Neuronal stem cell (in vitro differentiated cells): ENCODE measurements at regions not wholly inside any gene's neighbourhood (a gene's known extent, or its start where the extent isn't known, plus 50 kb on each side); places are given as distances from the start of the nearest gene placed in this dataset.
A peak's percentile ranks its signal among the peaks of the same experiment; 100 is the strongest.

Experiments used
- DNase-seq: peaks from one replicate; pipeline ENCODE4 v3.0.0-alpha.2; 2013; ENCODE audit warnings: low spot score
- H2AFZ ChIP-seq: one replicate; pipeline ENCODE4 v1.6.1; 2013; ENCODE audit warnings: mild to moderate bottlenecking, low read length, inconsistent platforms
- H2AK5ac ChIP-seq: 2 replicates; pipeline ENCODE4 v1.6.1; 2013; ENCODE audit warnings: low read depth, mild to moderate bottlenecking, inconsistent platforms, low read length, moderate library complexity, mixed read lengths
- H2BK120ac ChIP-seq: 2 replicates; pipeline ENCODE4 v1.6.1; 2013; ENCODE audit warnings: low read depth, mild to moderate bottlenecking, inconsistent platforms, low read length, moderate library complexity, mixed read lengths
- H2BK12ac ChIP-seq: one replicate; pipeline ENCODE4 v1.6.1; 2013; ENCODE audit warnings: low read length, inconsistent platforms
- H2BK15ac ChIP-seq: 2 replicates; pipeline ENCODE4 v1.6.1; 2013; ENCODE audit warnings: mild to moderate bottlenecking, low read length, inconsistent platforms, mixed read lengths
- H2BK5ac ChIP-seq: one replicate; pipeline ENCODE4 v1.6.1; 2013; ENCODE audit warnings: inconsistent platforms, mild to moderate bottlenecking, low read length, moderate library complexity
- H3K14ac ChIP-seq: one replicate; pipeline ENCODE4 v1.6.1; 2013; ENCODE audit warnings: low read length, inconsistent platforms
- H3K18ac ChIP-seq: 2 replicates; pipeline ENCODE4 v1.6.1; 2013; ENCODE audit warnings: low read length, inconsistent platforms
- H3K23ac ChIP-seq: 2 replicates; pipeline ENCODE4 v1.6.1; 2013; ENCODE audit warnings: low read depth, mild to moderate bottlenecking, mixed read lengths, low read length, inconsistent platforms; ENCODE audit not compliant: poor library complexity
- H3K27ac ChIP-seq: replicated peaks from 3 replicates; pipeline ENCODE4 v1.5.1; 2013; ENCODE audit warnings: low read length, inconsistent platforms
- H3K27me3 ChIP-seq, 3 experiments: 2 replicates each; pipeline ENCODE4 v1.6.1; 2013; ENCODE audit warnings: low read length in 3 of 3, mild to moderate bottlenecking in 2 of 3, inconsistent platforms in 1 of 3, low read depth in 1 of 3, mixed read lengths in 1 of 3, moderate library complexity in 1 of 3; ENCODE audit not compliant: control insufficient read depth in 3 of 3, insufficient read depth in 3 of 3
- H3K36me3 ChIP-seq, 2 donors: replicated peaks in 1 of 2; 2 replicates each; pipeline ENCODE4 v1.6.1; 2013; ENCODE audit warnings: low read length in 2 of 2; ENCODE audit not compliant: control insufficient read depth in 2 of 2, insufficient read depth in 2 of 2
- H3K4ac ChIP-seq: 2 replicates; pipeline ENCODE4 v1.6.1; 2013; ENCODE audit warnings: inconsistent platforms, mild to moderate bottlenecking, low read length, moderate library complexity
- H3K4me1 ChIP-seq, 2 donors: 1 replicate in 1 of 2; 2 replicates in 1 of 2; pipeline ENCODE4 v1.6.1; 2013; ENCODE audit warnings: low read length in 2 of 2, low read depth in 1 of 2; ENCODE audit not compliant: control insufficient read depth in 2 of 2, insufficient read depth in 1 of 2
- H3K4me2 ChIP-seq: one replicate; pipeline ENCODE4 v1.6.1; 2013; ENCODE audit warnings: mild to moderate bottlenecking, low read length, inconsistent platforms; ENCODE audit not compliant: insufficient read depth, poor library complexity, severe bottlenecking
- H3K4me3 ChIP-seq, 2 donors: 2 replicates each; pipeline ENCODE4 v1.5.1; 2013; ENCODE audit warnings: low read length in 2 of 2, mild to moderate bottlenecking in 2 of 2, inconsistent platforms in 1 of 2, moderate library complexity in 1 of 2
- H3K79me1 ChIP-seq: one replicate; pipeline ENCODE4 v1.6.1; 2013; ENCODE audit warnings: low read depth, mild to moderate bottlenecking, inconsistent platforms, low read length, moderate library complexity
- H3K9ac ChIP-seq: one replicate; pipeline ENCODE4 v1.6.1; 2013; ENCODE audit warnings: mild to moderate bottlenecking, low read depth, low read length, inconsistent platforms; ENCODE audit not compliant: poor library complexity
- H3K9me3 ChIP-seq, 2 donors: replicated peaks in 1 of 2; 2 replicates each; pipeline versions ENCODE3 to v1.6.1; 2013; ENCODE audit warnings: low read length in 2 of 2, mild to moderate bottlenecking in 2 of 2, inconsistent platforms in 1 of 2, low read depth in 1 of 2, mixed read lengths in 1 of 2, moderate library complexity in 1 of 2; ENCODE audit not compliant: control insufficient read depth in 2 of 2, insufficient read depth in 1 of 2
- H4K8ac ChIP-seq: one replicate; pipeline ENCODE4 v1.6.1; 2013; ENCODE audit warnings: low read depth, mild to moderate bottlenecking, inconsistent platforms, low read length, moderate library complexity
- H4K91ac ChIP-seq: one replicate; pipeline ENCODE4 v1.6.1; 2013; ENCODE audit warnings: low read length, low read depth, mild to moderate bottlenecking, inconsistent platforms; ENCODE audit not compliant: poor library complexity
- WGBS, 2 donors: extraction: QIAGEN DNeasy Blood & Tissue Kit; methylation state at CpG; one replicate each; pipeline ENCODE4 v1.1.7; 2013; ENCODE audit warnings: missing lambda C conversion rate in 2 of 2, mixed read lengths in 1 of 2; ENCODE audit not compliant: insufficient read length in 2 of 2, insufficient replicate concordance in 1 of 2; ENCODE audit errors: extremely low coverage in 2 of 2; 5-methylcytosine and 5-hydroxymethylcytosine counted together

GRCh38 chr3:82088749-82089148 is 327.3 kb upstream of the GBE1 start:
- H2BK5ac ChIP-seq = no peak overlapping the region
- WGBS, 2 donors = no CpG with 5 or more reads among the region's 3 CpGs
- no peak overlapping the region for H2AK5ac ChIP-seq

GRCh38 chr3:82087958-82088357 is 326.5 kb upstream of the GBE1 start:
- Histone ChIP-seq H2AK5ac (no peak overlapping the region), H3K36me3 (no peaks in the 10 kb centered on the region), H3K18ac (no peak overlapping the region), H2BK15ac (no peak overlapping the region), H3K4me3 (no peak overlapping the region), H3K9ac (no peak overlapping the region), H4K91ac (no peak overlapping the region), H2BK12ac (no peak overlapping the region), H3K14ac (no peak overlapping the region), H3K27me3 (no peaks in the 10 kb centered on the region), H2BK120ac (no peak overlapping the region), H3K4ac (no peak overlapping the region), H2BK5ac (no peak overlapping the region), H3K23ac (no peak overlapping the region), H3K9me3 (no peaks in the 10 kb centered on the region), H3K4me2 (no peak overlapping the region), H3K79me1 (no peaks in the 10 kb centered on the region), H3K27ac (no peak overlapping the region), H4K8ac (no peak overlapping the region), H3K4me1 (peaks cover 4 to 6% of the 10 kb centered on the region in 2 donors), H2AFZ (peak overlapping the region; percentile 49)
- DNase-seq = no peak
- WGBS, 2 donors = no CpG with 5 or more reads among the region's 2 CpGs

More at GRCh38 chr3:82088749-82089148, 327.3 kb upstream of the GBE1 start:
- Histone ChIP-seq H2AFZ (peak overlapping the region; percentile 11), H3K4me2 (no peak overlapping the region), H2BK15ac (no peak overlapping the region), H3K36me3 (no peaks in the 10 kb centered on the region), H3K4ac (no peak overlapping the region), H3K18ac (no peak overlapping the region), H3K23ac (no peak overlapping the region), H3K4me1 (peaks cover 4 to 6% of the 10 kb centered on the region in 2 donors), H3K27ac (no peak overlapping the region), H3K9me3 (no peaks in the 10 kb centered on the region), H3K14ac (no peak overlapping the region), H3K4me3 (no peak overlapping the region), H4K91ac (no peak overlapping the region), H3K79me1 (no peaks in the 10 kb centered on the region), H4K8ac (no peak overlapping the region), H3K27me3 (no peaks in the 10 kb centered on the region), H2BK12ac (no peak overlapping the region), H3K9ac (no peak overlapping the region), H2BK120ac (no peak overlapping the region)
- DNase-seq = no peak

GRCh38 chr3:82085851-82086475 is 324.5 kb upstream of the GBE1 start:
- no peak overlapping the region for H2AK5ac ChIP-seq
- no peak overlapping the region for H3K9ac ChIP-seq
- H3K23ac ChIP-seq = no peak overlapping the region
- DNase-seq = no peak
- no peaks in the 10 kb centered on the region for H3K36me3 ChIP-seq
- no peak overlapping the region for H4K91ac ChIP-seq
- H3K4me2 ChIP-seq = no peak overlapping the region
- H2BK120ac ChIP-seq = no peak overlapping the region
- H3K14ac ChIP-seq = no peak overlapping the region
- peak overlapping the region; percentile 49 for H2AFZ ChIP-seq
- H3K27me3 ChIP-seq = no peaks in the 10 kb centered on the region
- H3K4me1 ChIP-seq = peaks cover 4 to 6% of the 10 kb centered on the region in 2 donors
- WGBS, 2 donors = no CpG with 5 or more reads among the region's 5 CpGs
- no peak overlapping the region for H3K27ac ChIP-seq
- H2BK5ac ChIP-seq = no peak overlapping the region
- no peaks in the 10 kb centered on the region for H3K79me1 ChIP-seq
- no peak overlapping the region for H3K4ac ChIP-seq
- H3K4me3 ChIP-seq = no peak overlapping the region
- H2BK12ac ChIP-seq = no peak overlapping the region
- H3K9me3 ChIP-seq = no peaks in the 10 kb centered on the region
- no peak overlapping the region for H3K18ac ChIP-seq
- H4K8ac ChIP-seq = no peak overlapping the region
- H2BK15ac ChIP-seq = no peak overlapping the region

- no peak overlapping the region for H3K9ac ChIP-seq
- DNase-seq = no peak
- H2AFZ ChIP-seq = peak overlapping the region; percentile 68
- no peaks in the 10 kb centered on the region for H3K36me3 ChIP-seq
- peaks cover 4 to 6% of the 10 kb centered on the region in 2 donors for H3K4me1 ChIP-seq
- no peak overlapping the region for H4K8ac ChIP-seq
- H2BK120ac ChIP-seq = no peak overlapping the region
- no peak overlapping the region for H3K4me2 ChIP-seq
- no peaks in the 10 kb centered on the region for H3K79me1 ChIP-seq
- no peak overlapping the region for H3K18ac ChIP-seq
- no peak overlapping the region for H2BK15ac ChIP-seq
- no peak overlapping the region for H2AK5ac ChIP-seq
- no peak overlapping the region for H3K4ac ChIP-seq
- no peak overlapping the region for H3K14ac ChIP-seq
- no CpG with 5 or more reads among the region's 3 CpGs for WGBS, 2 donors
- no peaks in the 10 kb centered on the region for H3K9me3 ChIP-seq
- H4K91ac ChIP-seq = no peak overlapping the region
- H2BK12ac ChIP-seq = no peak overlapping the region
- no peak overlapping the region for H3K4me3 ChIP-seq
- no peaks in the 10 kb centered on the region for H3K27me3 ChIP-seq
- no peak overlapping the region for H2BK5ac ChIP-seq
- H3K27ac ChIP-seq = no peak overlapping the region
- H3K23ac ChIP-seq = no peak overlapping the region
Measured at GRCh38 chr3:82085356-82085755, 323.9 kb upstream of the GBE1 start.
